ENCODE measurements at regions not wholly inside any gene's neighbourhood (a gene's known extent, or its start where the extent isn't known, plus 50 kb on each side); places are given as distances from the start of the nearest gene placed in this dataset.

DNA sequence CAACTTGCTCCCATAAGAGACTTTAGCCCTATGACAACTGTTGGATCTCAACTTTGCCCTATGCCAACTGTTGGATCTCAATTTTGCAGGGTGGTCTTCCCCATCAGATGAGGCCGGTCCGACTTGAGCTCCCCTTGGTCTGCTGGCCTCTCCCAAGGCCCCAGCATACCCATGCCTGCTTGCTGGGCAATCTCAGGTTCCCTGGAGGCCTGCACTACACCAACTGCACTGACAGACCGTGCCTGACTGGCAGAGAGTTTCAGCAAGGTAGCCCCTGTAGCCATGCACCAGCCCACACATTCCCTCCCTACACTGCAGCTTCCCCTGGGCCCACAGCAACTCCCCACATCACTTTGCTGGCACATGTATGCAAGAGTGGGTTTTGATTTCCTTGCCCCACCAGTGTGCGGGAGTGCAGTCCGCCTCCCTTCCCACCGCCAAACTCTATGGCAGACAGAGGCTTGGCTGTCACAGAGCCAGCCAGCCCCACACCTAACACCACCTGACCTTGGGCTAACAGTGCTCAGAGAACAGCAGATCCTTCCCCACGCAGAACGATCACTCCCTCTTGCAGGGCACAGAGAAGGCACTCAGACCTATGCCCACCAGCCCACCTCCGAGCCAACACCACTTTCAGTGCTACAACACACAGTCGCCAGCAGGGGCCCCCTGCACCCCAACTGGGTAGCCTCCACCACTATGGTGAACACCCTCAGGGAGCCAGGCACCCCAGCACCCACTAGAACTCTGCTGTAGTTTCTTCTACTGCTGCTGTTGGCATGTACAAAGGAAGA lies 279.9 kb upstream of the COX7C start:
- TF ChIP-seq, protein P1, sequence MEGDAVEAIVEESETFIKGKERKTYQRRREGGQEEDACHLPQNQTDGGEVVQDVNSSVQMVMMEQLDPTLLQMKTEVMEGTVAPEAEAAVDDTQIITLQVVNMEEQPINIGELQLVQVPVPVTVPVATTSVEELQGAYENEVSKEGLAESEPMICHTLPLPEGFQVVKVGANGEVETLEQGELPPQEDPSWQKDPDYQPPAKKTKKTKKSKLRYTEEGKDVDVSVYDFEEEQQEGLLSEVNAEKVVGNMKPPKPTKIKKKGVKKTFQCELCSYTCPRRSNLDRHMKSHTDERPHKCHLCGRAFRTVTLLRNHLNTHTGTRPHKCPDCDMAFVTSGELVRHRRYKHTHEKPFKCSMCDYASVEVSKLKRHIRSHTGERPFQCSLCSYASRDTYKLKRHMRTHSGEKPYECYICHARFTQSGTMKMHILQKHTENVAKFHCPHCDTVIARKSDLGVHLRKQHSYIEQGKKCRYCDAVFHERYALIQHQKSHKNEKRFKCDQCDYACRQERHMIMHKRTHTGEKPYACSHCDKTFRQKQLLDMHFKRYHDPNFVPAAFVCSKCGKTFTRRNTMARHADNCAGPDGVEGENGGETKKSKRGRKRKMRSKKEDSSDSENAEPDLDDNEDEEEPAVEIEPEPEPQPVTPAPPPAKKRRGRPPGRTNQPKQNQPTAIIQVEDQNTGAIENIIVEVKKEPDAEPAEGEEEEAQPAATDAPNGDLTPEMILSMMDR (conservative IDR thresholded peaks at IDR 0.05) = no peak
- TF ChIP-seq EZH2 (IDR thresholded peaks at IDR 0.05; ENCODE audit: low read depth) = no peak
